GM19351 (cell line): ENCODE measurements at regions not wholly inside any gene's neighbourhood (a gene's known extent, or its start where the extent isn't known, plus 50 kb on each side); places are given as distances from the start of the nearest gene placed in this dataset.
"Not testable (repeated sequence)": the region's sequence is repeated elsewhere in the genome, so short reads cannot be mapped to it uniquely, and the experiment has no call there.

Experiments
- ATAC-seq: cut with Tn5 transposase; IDR thresholded peaks from one replicate; pipeline ENCODE4 v1.9.1; 2021; ENCODE audit warnings: mild to moderate bottlenecking, moderate library complexity; ENCODE audit not compliant: unreplicated experiment

DNA sequence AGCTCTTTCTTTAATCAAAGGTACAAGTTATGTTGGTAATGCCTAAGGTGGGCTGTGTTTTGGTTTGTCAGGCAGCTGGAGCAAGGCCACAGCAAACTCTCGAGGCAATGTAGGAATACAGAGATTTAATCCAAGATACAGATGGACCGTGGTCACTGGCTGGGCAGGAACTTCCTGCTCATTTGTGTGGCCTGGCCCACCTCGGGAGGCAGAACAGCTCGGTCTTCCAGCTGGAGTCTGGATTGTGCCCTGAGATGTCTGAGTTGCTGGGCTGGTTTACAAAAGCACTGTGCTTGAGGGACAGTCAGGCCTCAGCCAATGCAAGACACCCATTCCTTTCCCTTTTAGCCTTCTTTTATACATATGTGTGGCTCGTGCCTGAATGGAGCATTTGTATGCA is 506.1 kb upstream of the SALL3 start:
- ATAC-seq: no peak

DNA sequence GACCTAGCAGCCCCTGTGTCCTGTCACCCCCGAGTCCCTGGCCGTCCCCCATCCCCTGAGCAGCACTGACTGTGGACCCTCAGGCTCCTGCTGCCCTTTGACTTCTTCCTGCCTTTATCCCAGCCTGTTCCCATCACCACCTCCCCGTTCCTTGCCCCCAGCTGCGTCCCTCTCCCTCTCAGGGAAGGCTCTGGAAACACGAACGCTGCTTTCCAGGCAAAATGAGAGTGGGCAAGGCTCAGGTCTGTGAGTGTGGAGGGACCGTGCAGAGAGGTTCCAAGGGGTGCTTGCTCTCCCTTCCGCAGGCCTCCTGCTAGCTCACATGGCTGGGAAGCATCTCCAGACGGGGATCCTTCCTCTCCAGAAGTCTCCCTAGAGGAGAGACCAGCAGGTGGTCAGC is 501.8 kb upstream of the SALL3 start:
- ATAC-seq: no peak

DNA sequence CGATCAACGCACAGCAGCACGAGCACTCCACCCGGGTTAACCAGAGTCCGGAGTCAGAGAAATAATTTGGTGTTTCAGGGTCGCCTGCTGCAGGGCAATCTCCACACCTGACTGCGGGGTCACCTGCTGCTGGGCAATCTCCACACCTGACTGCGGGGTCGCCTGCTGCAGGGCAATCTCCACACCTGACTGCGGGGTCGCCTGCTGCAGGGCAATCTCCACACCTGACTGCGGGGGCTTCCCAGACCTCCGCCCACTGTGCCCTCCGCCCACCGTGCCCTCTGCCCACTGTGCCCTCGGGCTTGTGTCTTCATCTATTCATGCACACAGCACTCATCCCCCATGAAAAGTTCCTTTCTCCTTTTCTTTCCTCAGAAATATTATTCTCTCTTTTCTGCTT is 500.2 kb upstream of the SALL3 start:
- ATAC-seq: no peak

GRCh38 chr18:78480262-78481054 is 499.2 kb upstream of the SALL3 start:
- ATAC-seq: no peak

- no peak for ATAC-seq
These were observed 497.2 kb upstream of the SALL3 start for GRCh38 chr18:78482378-78482777.

- no peak for ATAC-seq
These were observed 492.0 kb upstream of the SALL3 start for GRCh38 chr18:78487649-78488048.

DNA sequence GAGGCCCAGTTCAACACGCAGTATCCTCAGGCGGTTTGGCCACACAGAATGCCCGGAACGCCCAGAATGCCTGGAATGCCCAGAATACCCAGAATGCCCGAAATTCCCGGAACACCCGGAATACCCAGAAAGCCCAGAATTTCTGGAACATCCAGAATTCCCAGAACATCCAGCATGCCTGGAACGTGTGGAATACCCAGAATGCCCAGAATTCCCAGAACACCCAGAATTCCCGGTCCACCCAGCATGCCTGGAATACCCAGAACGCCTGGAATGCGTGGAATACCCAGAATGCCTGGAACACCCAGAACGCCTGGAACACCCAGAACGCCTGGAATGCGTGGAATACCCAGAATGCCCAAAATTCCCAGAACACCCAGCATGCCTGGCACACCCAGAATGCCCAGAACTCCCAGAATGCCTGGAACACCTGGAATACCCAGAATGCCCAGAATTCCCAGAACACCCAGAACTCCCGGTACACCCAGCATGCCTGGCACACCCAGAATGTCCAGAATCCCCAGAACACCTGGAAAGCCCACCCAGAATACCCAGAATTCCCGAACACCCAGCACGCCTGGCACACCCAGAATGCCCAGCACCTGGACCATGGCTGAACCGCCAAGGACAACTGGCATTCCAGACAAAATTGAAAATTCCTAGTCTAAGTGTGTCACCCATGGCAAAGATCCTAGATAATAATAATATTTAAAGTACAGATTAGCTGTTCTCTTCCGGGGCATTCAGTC is 487.4 kb upstream of the SALL3 start:
- no peak for ATAC-seq

DNA sequence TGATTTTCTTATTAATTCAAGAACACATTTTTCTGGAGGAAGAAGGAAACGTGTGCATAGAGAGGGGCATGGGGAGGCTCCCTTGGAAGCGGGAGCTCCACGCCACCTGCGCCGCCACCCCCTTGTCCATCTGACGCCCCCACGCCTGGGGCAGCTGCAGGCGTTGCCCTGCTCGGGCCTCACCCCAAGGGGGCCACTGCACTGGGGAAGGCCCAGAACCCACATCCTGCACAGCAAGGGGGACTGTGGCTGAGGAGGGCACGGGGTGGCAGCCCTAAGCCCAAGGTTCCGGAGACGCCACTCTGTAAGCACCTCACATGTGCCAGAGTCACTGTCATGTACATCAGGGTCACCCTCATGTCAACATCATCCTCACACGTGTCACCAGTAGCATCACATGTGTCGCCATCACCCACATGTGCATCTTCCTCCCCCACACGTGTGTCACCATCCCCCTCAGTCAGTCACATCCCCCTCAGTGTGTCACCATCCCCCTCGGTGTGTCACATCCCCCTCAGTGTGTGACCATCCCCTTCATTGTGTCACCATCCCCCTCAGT is 486.7 kb upstream of the SALL3 start:
- ATAC-seq: no peak

GRCh38 chr18:78493490-78493889 is 486.1 kb upstream of the SALL3 start:
- ATAC-seq: not testable (repeated sequence)

DNA sequence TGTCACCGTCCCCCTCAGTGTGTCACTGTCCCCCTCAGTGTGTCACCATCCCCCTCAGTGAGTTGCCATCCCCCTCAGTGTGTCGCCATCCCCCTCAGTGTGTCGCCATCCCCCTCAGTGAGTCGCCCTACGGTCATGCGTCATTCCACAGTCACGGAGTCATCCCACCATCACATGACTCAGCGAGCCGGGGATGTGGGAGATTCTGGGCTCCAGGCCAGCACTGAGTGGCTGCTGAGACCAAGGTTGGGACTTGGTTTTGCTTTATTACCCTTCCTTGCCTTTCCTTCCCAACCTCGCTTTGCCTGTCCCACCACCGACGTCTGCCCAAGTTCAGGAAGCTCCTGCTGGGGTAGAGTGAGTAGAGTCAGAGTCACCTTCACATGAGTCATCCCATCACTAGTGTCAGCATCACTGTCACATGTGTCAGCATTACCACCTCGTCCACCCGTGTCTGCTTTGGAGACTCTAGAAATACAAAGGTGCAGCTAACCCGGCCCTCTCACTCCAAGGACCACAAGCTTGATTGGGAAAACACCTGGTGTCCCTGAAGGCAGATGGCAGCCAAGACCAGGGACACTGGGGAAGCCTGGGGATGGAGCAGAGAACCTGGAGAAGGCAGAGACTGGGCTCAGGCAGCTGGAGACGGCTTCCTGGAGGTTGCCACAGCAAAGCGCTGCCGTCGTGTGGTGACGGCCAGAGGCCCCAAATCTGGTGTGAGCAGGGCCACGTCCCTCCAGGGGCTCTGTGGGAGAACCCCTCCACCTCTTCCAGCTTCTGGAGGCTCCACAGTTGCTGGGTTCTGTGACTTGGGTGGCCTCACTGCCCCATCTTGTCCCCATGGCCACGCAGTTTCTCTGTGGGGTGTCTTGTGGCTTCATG is 485.2 kb upstream of the SALL3 start:
- no peak for ATAC-seq

DNA sequence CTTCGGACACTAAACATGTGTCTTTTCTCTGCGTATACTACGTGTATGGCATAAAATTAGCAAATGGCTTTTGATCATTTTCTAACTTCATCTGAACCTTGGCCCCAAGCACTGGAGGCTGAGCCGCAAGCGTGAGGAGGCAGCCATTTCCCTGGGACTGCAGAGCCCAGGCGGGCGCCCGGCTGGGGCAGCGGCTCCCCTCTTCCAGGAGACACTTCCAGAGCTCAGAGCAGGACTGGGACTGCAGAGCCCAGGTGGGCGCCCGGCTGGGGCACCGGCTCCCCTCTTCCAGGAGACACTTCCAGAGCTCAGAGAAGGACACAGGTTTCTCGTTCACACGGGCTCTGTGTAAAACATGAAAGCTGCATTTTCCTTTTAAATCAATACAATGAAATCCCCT is 484.1 kb upstream of the SALL3 start:
- ATAC-seq: no peak

- ATAC-seq: no peak
These were observed 483.5 kb upstream of the SALL3 start for GRCh38 chr18:78496079-78496478.

DNA sequence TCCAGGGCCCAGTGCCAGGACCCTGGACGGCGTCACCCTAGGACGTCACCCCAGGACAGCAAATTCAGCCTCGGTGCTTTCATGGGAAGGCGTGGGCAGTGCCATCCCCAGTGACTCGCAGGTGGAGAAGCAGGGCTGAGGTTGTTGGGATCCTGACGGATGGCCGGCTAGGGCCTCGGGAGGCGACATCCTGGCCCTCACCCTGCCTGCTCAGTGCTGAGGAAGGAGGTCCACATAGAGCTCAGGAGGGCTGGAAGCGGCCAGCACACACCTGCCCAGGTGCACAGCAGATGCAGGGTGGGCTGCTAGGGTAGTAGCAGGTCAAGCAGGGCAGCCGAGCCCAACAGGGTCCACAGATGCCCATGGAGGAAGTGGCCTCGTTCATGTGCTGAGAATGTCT is 482.0 kb upstream of the SALL3 start:
- no peak for ATAC-seq

- no peak for ATAC-seq
These were observed 480.0 kb upstream of the SALL3 start for GRCh38 chr18:78499586-78499985.

DNA sequence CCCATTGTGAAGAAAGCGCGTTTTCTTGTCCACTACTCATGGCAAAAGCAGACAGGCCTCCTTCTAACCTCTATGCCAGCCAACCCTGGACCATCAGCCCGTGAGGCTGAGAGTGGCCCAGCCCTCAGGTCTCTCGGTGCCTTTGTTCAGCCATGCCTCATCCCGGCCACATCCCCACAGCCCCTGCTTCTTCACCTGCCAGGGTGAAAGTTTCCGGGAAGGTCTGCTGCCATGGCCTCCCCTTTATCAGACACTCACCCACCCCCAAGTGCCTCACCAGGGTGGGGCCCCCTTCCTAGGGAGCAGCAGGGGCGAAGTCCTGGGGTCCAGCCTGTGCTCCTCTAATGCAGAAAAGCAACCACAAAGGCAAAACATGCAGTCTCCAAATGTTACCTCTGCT is 478.4 kb upstream of the SALL3 start:
- no peak for ATAC-seq

DNA sequence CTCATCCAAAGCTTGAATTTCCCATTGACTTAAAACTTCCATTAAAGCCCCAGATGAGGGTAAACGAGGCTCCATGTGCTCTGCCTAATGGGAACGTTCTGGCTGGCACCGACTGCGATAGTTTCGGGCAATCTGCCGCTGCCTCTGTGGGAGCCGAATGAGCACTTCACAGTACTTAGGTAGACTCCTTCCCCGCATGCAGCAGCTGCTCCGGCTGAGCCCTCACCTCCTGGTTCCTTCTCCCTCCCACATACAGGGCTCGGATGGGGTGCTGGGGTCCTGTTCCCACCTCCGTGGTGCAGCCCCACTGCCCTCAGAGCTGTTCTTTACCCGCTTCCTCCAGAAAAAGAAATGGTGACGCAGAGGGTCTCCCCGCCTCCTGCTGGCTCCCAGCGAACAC is 476.5 kb upstream of the SALL3 start:
- ATAC-seq: no peak

- no peak for ATAC-seq
These were observed 473.7 kb upstream of the SALL3 start for GRCh38 chr18:78505851-78506461.

- ATAC-seq: no peak
These were observed 472.4 kb upstream of the SALL3 start for GRCh38 chr18:78507217-78507616.

- ATAC-seq: not testable (repeated sequence)
These were observed 471.3 kb upstream of the SALL3 start for GRCh38 chr18:78508228-78508824.

GRCh38 chr18:78510091-78510490 is 469.5 kb upstream of the SALL3 start:
- no peak for ATAC-seq
